WTC11 (cell line): ENCODE measurements at regions not wholly inside any gene's neighbourhood (a gene's known extent, or its start where the extent isn't known, plus 50 kb on each side); places are given as distances from the start of the nearest gene placed in this dataset.

Source experiments
- ATAC-seq: fragments of 200-7000 bp; cut with Tn5 transposase; 2 replicates; pipeline ENCODE4 v1.10.0; 2021; ENCODE audit warnings: mild to moderate bottlenecking, moderate library complexity
- CTCF ChIA-PET: fragments of 300-600 bp; sonication (Branson Sonifier 250); formaldehyde crosslinking; loops from one replicate; lab custom pipeline; 2021; ENCODE audit warnings: antibody characterized with exemption; lab: Charles Lee
- POLR2A ChIA-PET: fragments of 350-600 bp; sonication (Branson Sonifier 250); formaldehyde crosslinking; loops from one replicate; lab custom pipeline; 2021; ENCODE audit warnings: antibody characterized with exemption; lab: Charles Lee
- DNase-seq: peaks from one replicate; pipeline ENCODE4 v3.0.0; 2021; ENCODE audit warnings: low spot score
- H3K27ac Mint-ChIP-seq: 2 replicates; pipeline ENCODE4 v1.8.0; 2021; ENCODE audit warnings: mixed read lengths
- H3K27me3 Mint-ChIP-seq: 2 replicates; pipeline ENCODE4 v1.8.0; 2021; ENCODE audit warnings: low read depth, mild to moderate bottlenecking, moderate library complexity, mixed read lengths
- H3K36me3 Mint-ChIP-seq: 2 replicates; pipeline ENCODE4 v1.8.0; 2021; ENCODE audit warnings: mixed read lengths
- H3K4me1 Mint-ChIP-seq: 2 replicates; pipeline ENCODE4 v1.8.0; 2022; ENCODE audit warnings: mixed read lengths
- H3K4me3 Mint-ChIP-seq: 2 replicates; pipeline ENCODE4 v1.8.0; 2021; ENCODE audit warnings: mild to moderate bottlenecking, moderate library complexity, mixed read lengths
- H3K9me3 Mint-ChIP-seq: 2 replicates; pipeline ENCODE4 v1.8.0; 2021; ENCODE audit warnings: mixed read lengths
- ATF2 ChIP-seq: sonication (generic); formaldehyde crosslinking; IDR thresholded peaks from 2 replicates; pipeline ENCODE4 v1.8.1; 2022; ENCODE audit warnings: low read depth, missing genetic modification reagents, borderline replicate concordance
- ATF3 ChIP-seq: sonication (generic); formaldehyde crosslinking; conservative IDR thresholded peaks from 2 replicates; pipeline ENCODE4 v1.8.1; 2022; ENCODE audit warnings: mild to moderate bottlenecking, missing genetic modification reagents
- ATF6 ChIP-seq: sonication (generic); formaldehyde crosslinking; IDR thresholded peaks from 2 replicates; pipeline ENCODE4 v1.8.1; 2023; ENCODE audit warnings: mild to moderate bottlenecking, missing genetic modification reagents
- ELF4 ChIP-seq: sonication (generic); formaldehyde crosslinking; IDR thresholded peaks from 2 replicates; pipeline ENCODE4 v1.8.1; 2022; ENCODE audit warnings: low read depth, mild to moderate bottlenecking, moderate library complexity, missing genetic modification reagents
- EMX1 ChIP-seq: fragments of 250-450 bp; sonication (Bioruptor Pico); IDR thresholded peaks from 2 replicates; pipeline ENCODE4 v1.8.0; 2021; ENCODE audit warnings: mild to moderate bottlenecking
- FOXJ3 ChIP-seq: sonication (generic); formaldehyde crosslinking; IDR thresholded peaks from 2 replicates; pipeline ENCODE4 v1.9.0; 2021; ENCODE audit warnings: missing genetic modification reagents, mild to moderate bottlenecking, borderline replicate concordance
- GABPB1 ChIP-seq: sonication (generic); formaldehyde crosslinking; IDR thresholded peaks from 2 replicates; pipeline ENCODE4 v1.8.1; 2023; ENCODE audit warnings: mild to moderate bottlenecking, missing genetic modification reagents
- GTF2I ChIP-seq: fragments of 250-450 bp; sonication (Bioruptor Pico); conservative IDR thresholded peaks from 2 replicates; pipeline ENCODE4 v1.4.0; 2021; ENCODE audit warnings: mild to moderate bottlenecking
- HMGXB4 ChIP-seq: sonication (generic); formaldehyde crosslinking; IDR thresholded peaks from 2 replicates; pipeline ENCODE4 v1.8.1; 2023; ENCODE audit warnings: mild to moderate bottlenecking, moderate library complexity, missing genetic modification reagents
- IRF1 ChIP-seq: sonication (generic); formaldehyde crosslinking; IDR thresholded peaks from 2 replicates; pipeline ENCODE4 v1.8.0; 2023; ENCODE audit warnings: missing genetic modification reagents
- MAX ChIP-seq: sonication (generic); formaldehyde crosslinking; IDR thresholded peaks from 2 replicates; pipeline ENCODE4 v1.8.0; 2022; ENCODE audit warnings: mild to moderate bottlenecking, missing genetic modification reagents
- MLX ChIP-seq: sonication (generic); formaldehyde crosslinking; IDR thresholded peaks from 2 replicates; pipeline ENCODE4 v1.8.1; 2023; ENCODE audit warnings: mild to moderate bottlenecking, missing genetic modification reagents, moderate library complexity
- MYBL2 ChIP-seq: sonication (generic); formaldehyde crosslinking; IDR thresholded peaks from 2 replicates; pipeline ENCODE4 v1.8.1; 2023; ENCODE audit warnings: mild to moderate bottlenecking, moderate library complexity, missing genetic modification reagents
- SMAD3 ChIP-seq: sonication (generic); formaldehyde crosslinking; IDR thresholded peaks from 2 replicates; pipeline ENCODE4 v1.8.0; 2022; ENCODE audit warnings: missing genetic modification reagents, mild to moderate bottlenecking, borderline replicate concordance
- SP1 ChIP-seq: sonication (generic); formaldehyde crosslinking; conservative IDR thresholded peaks from 2 replicates; pipeline ENCODE4 v1.8.1; 2022; ENCODE audit warnings: missing genetic modification reagents
- TEAD1 ChIP-seq: sonication (generic); formaldehyde crosslinking; IDR thresholded peaks from 2 replicates; pipeline ENCODE4 v1.8.0; 2022; ENCODE audit warnings: mild to moderate bottlenecking, missing genetic modification reagents
- ZNF396 ChIP-seq: fragments of 250-450 bp; sonication (Bioruptor Pico); IDR thresholded peaks from 2 replicates; pipeline ENCODE4 v1.8.0; 2021; ENCODE audit warnings: mild to moderate bottlenecking, moderate library complexity, borderline replicate concordance
- ZNF512 ChIP-seq: sonication (generic); formaldehyde crosslinking; IDR thresholded peaks from 2 replicates; pipeline ENCODE4 v1.8.1; 2022; ENCODE audit warnings: missing genetic modification reagents, borderline replicate concordance

- TF ChIP-seq ATF2 (CRISPR knock-in tag), result no peak
- TF ChIP-seq ZNF396 (CRISPR knock-in tag), result no peak
- no peak for TF ChIP-seq ELF4
- no peak for TF ChIP-seq MAX (CRISPR knock-in tag)
- TF ChIP-seq IRF1 (CRISPR knock-in tag), result no peak
- no peak for TF ChIP-seq TEAD1 (CRISPR knock-in tag)
- no peak for TF ChIP-seq FOXJ3
- no peak for TF ChIP-seq SMAD3 (CRISPR knock-in tag)
- TF ChIP-seq HMGXB4 (CRISPR knock-in tag), result no peak
- TF ChIP-seq EMX1, result no peak
- no peak for TF ChIP-seq MLX (CRISPR knock-in tag)
- TF ChIP-seq ZNF512, result no peak
- no peak for TF ChIP-seq ATF6 (CRISPR knock-in tag)
- no peak for TF ChIP-seq SP1 (CRISPR knock-in tag)
- TF ChIP-seq, all 79 proteins: peak for 0
Observed at GRCh38 chr11:130765406-130765805, 150.9 kb downstream of the SNX19 start (continued).

- Mint-ChIP-seq H3K27me3 (peaks cover 4% of the 10 kb centered on the region), H3K9me3 (peaks cover 9% of the 10 kb centered on the region), H3K27ac (no peak overlapping the region), H3K4me1 (peaks cover 32% of the 10 kb centered on the region)
- DNase-seq, result no peak
- no peak for TF ChIP-seq GTF2I (CRISPR knock-in tag)
- no peak for TF ChIP-seq MYBL2
- no peak for TF ChIP-seq ATF3 (CRISPR knock-in tag)
- TF ChIP-seq GABPB1 (CRISPR knock-in tag), result no peak
- TF ChIP-seq, all 79 proteins: peak for 0
- ATAC-seq, result no peak
- ChIA-PET CTCF (interaction anchor here (1.3 kb wide), 1 partner anchor 16 kb away, joined by 3 read pairs; no protein-coding TSS in a partner anchor), POLR2A (interaction anchor here (0.6 kb wide), 1 partner anchor 204 kb away, joined by 4 read pairs; no protein-coding TSS in a partner anchor)
- Mint-ChIP-seq H3K4me3 (no peak overlapping the region), H3K36me3 (peaks cover 6% of the 10 kb centered on the region; the same call in 1 of the 2 replicates)
Observed at GRCh38 chr11:130765951-130766649, 150.2 kb downstream of the SNX19 start.
